ENCODE measurements at regions not wholly inside any gene's neighbourhood (a gene's known extent, or its start where the extent isn't known, plus 50 kb on each side); places are given as distances from the start of the nearest gene placed in this dataset.

DNA sequence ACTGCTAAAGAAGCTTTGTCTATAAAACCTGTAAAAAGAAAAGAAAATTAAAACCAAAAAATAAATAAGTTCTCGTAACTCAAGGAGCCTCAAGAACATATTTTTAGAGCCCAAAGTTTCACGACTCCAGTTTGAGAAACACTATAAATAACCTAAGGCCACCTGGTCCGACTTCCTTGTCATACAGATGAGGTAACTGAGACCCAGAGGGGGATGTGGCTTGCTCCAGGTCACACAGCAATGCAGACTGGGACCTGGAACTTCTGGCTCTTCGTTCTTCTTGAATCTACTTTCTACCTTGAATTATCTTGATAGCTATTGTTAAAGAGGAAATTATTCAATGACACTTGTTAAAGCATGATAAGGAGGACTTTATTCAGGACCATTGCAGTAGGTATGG lies 514.8 kb downstream of the CDK5RAP2 start:
- H3K79me2 ChIP-seq (ENCODE audit: low read length) = no peaks in the 10 kb centered on the region
- no peak overlapping the region for H3K27ac ChIP-seq (ENCODE audit: low read length)
- H3F3A ChIP-seq (ENCODE audit: insufficient read depth, low read length) = no peaks in the 10 kb centered on the region
- H3K4me2 ChIP-seq (ENCODE audit: low read depth, low read length) = no peak overlapping the region
- no peak overlapping the region for H2AFZ ChIP-seq (ENCODE audit: low read length)
- no peaks in the 10 kb centered on the region for H4K20me1 ChIP-seq (ENCODE audit: insufficient read depth, low read length)
- no peaks in the 10 kb centered on the region for H3K9me2 ChIP-seq (replicated peaks; ENCODE audit: insufficient read depth, low read length)
- H3K27me3 ChIP-seq (replicated peaks; ENCODE audit: insufficient read depth, low read length) = no peaks in the 10 kb centered on the region
- H3K9me3 ChIP-seq (replicated peaks; ENCODE audit: insufficient read depth, low read length) = no peaks in the 10 kb centered on the region
- peak; percentile 9 for DNase-seq
- no peak overlapping the region for H3K9ac ChIP-seq (ENCODE audit: low read length)
- H3K36me3 ChIP-seq (replicated peaks; ENCODE audit: insufficient read depth, low read length) = no peaks in the 10 kb centered on the region
- no peak for TF ChIP-seq CTCF (IDR thresholded peaks at IDR 0.05; ENCODE audit: low read length)
- TF ChIP-seq EZH2phosphoT487 (IDR thresholded peaks at IDR 0.05; ENCODE audit: low read length) = no peak
- no peak for TF ChIP-seq EZH2 (optimal IDR thresholded peaks at IDR 0.05; ENCODE audit: low read depth, low read length)
- H3K4me3 ChIP-seq (ENCODE audit: low read length) = no peak overlapping the region
- peaks cover 5% of the 10 kb centered on the region; the same call in 1 of the 2 replicates for H3K4me1 ChIP-seq (ENCODE audit: low read length)

- Histone ChIP-seq H3K4me1 (ENCODE audit: low read length) (no peaks in the 10 kb centered on the region), H3F3A (ENCODE audit: insufficient read depth, low read length) (no peaks in the 10 kb centered on the region), H2AFZ (ENCODE audit: low read length) (no peak overlapping the region), H3K27me3 (replicated peaks; ENCODE audit: insufficient read depth, low read length) (no peaks in the 10 kb centered on the region), H3K9me3 (replicated peaks; ENCODE audit: insufficient read depth, low read length) (no peaks in the 10 kb centered on the region), H3K4me3 (ENCODE audit: low read length) (no peak overlapping the region), H3K79me2 (ENCODE audit: low read length) (no peaks in the 10 kb centered on the region), H3K36me3 (replicated peaks; ENCODE audit: insufficient read depth, low read length) (no peaks in the 10 kb centered on the region), H3K9ac (ENCODE audit: low read length) (no peak overlapping the region), H3K4me2 (ENCODE audit: low read depth, low read length) (no peak overlapping the region), H3K9me2 (replicated peaks; ENCODE audit: insufficient read depth, low read length) (no peaks in the 10 kb centered on the region), H4K20me1 (ENCODE audit: insufficient read depth, low read length) (no peaks in the 10 kb centered on the region), H3K27ac (ENCODE audit: low read length) (no peak overlapping the region)
- no peak for DNase-seq
- no peak for TF ChIP-seq CTCF (IDR thresholded peaks at IDR 0.05; ENCODE audit: low read length)
- TF ChIP-seq EZH2 (optimal IDR thresholded peaks at IDR 0.05; ENCODE audit: low read depth, low read length) = no peak
- TF ChIP-seq EZH2phosphoT487 (IDR thresholded peaks at IDR 0.05; ENCODE audit: low read length) = no peak
Measured at GRCh38 chr9:120045011-120045410, 535.0 kb downstream of the CDK5RAP2 start.

- DNase-seq = no peak
- no peaks in the 10 kb centered on the region for H3K9me2 ChIP-seq (replicated peaks; ENCODE audit: insufficient read depth, low read length)
- H3K36me3 ChIP-seq (replicated peaks; ENCODE audit: insufficient read depth, low read length) = no peaks in the 10 kb centered on the region
- no peak overlapping the region for H3K9ac ChIP-seq (ENCODE audit: low read length)
- H4K20me1 ChIP-seq (ENCODE audit: insufficient read depth, low read length) = no peaks in the 10 kb centered on the region
- no peaks in the 10 kb centered on the region for H3K27me3 ChIP-seq (replicated peaks; ENCODE audit: insufficient read depth, low read length)
- TF ChIP-seq EZH2 (optimal IDR thresholded peaks at IDR 0.05; ENCODE audit: low read depth, low read length) (no peak), EZH2phosphoT487 (IDR thresholded peaks at IDR 0.05; ENCODE audit: low read length) (no peak), CTCF (IDR thresholded peaks at IDR 0.05; ENCODE audit: low read length) (no peak)
- no peaks in the 10 kb centered on the region for H3K4me1 ChIP-seq (ENCODE audit: low read length)
- H3K4me2 ChIP-seq (ENCODE audit: low read depth, low read length) = no peak overlapping the region
- no peaks in the 10 kb centered on the region for H3K9me3 ChIP-seq (replicated peaks; ENCODE audit: insufficient read depth, low read length)
- H3K79me2 ChIP-seq (ENCODE audit: low read length) = no peaks in the 10 kb centered on the region
- no peak overlapping the region for H2AFZ ChIP-seq (ENCODE audit: low read length)
- no peak overlapping the region for H3K27ac ChIP-seq (ENCODE audit: low read length)
- no peak overlapping the region for H3K4me3 ChIP-seq (ENCODE audit: low read length)
- H3F3A ChIP-seq (ENCODE audit: insufficient read depth, low read length) = no peaks in the 10 kb centered on the region
Measured at GRCh38 chr9:120043448-120043847, 536.5 kb downstream of the CDK5RAP2 start.

All from MM.1S (cell line).